ENCODE measurements at regions not wholly inside any gene's neighbourhood (a gene's known extent, or its start where the extent isn't known, plus 50 kb on each side); places are given as distances from the start of the nearest gene placed in this dataset.

DNA sequence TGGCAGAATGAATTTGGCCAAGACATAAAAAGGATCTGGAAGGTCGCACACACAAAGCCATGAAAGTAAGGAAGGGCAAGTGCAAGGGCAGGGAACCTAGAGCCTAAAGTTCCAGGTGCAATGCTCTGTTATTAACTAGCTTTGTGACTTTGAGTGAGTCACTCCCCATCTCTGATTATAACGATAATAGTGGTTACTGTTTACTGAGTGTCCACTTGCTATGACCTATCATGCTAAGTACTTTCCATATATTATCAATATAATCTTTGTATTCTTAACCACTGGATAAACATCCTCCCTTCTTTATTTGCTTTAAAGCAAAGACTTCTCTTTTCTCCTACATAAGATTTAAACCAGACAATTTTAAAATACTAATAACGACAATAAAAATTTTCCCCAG is 504.6 kb upstream of the BRINP1 start:
- TF ChIP-seq, protein P1, sequence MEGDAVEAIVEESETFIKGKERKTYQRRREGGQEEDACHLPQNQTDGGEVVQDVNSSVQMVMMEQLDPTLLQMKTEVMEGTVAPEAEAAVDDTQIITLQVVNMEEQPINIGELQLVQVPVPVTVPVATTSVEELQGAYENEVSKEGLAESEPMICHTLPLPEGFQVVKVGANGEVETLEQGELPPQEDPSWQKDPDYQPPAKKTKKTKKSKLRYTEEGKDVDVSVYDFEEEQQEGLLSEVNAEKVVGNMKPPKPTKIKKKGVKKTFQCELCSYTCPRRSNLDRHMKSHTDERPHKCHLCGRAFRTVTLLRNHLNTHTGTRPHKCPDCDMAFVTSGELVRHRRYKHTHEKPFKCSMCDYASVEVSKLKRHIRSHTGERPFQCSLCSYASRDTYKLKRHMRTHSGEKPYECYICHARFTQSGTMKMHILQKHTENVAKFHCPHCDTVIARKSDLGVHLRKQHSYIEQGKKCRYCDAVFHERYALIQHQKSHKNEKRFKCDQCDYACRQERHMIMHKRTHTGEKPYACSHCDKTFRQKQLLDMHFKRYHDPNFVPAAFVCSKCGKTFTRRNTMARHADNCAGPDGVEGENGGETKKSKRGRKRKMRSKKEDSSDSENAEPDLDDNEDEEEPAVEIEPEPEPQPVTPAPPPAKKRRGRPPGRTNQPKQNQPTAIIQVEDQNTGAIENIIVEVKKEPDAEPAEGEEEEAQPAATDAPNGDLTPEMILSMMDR (IDR thresholded peaks at IDR 0.05) = no peak
- no peak for TF ChIP-seq EZH2 (IDR thresholded peaks at IDR 0.05; ENCODE audit: borderline replicate concordance, insufficient read depth, low read depth, low read length, poor library complexity, severe bottlenecking)
